Gastroesophageal sphincter (tissue), 4 donors: ENCODE measurements at regions not wholly inside any gene's neighbourhood (a gene's known extent, or its start where the extent isn't known, plus 50 kb on each side); places are given as distances from the start of the nearest gene placed in this dataset.
"Not testable (repeated sequence)": the region's sequence is repeated elsewhere in the genome, so short reads cannot be mapped to it uniquely, and the experiment has no call there.

Experiments
- ATAC-seq: fragments of 150-250 bp; one replicate; pipeline ENCODE4 v1.9.1; 2016; ENCODE audit warnings: mild to moderate bottlenecking, moderate library complexity
- H3K27ac ChIP-seq, 4 donors: fragments of 200-600 bp; sonication (generic) in 3 of 4; 1 replicate in 3 of 4; 2 replicates in 1 of 4; pipeline ENCODE4 v1.5.1; 2016 to 2019
- H3K27me3 ChIP-seq: fragments of 200-600 bp; sonication (generic); one replicate; pipeline ENCODE4 v1.5.1; 2019
- H3K36me3 ChIP-seq, 2 donors: fragments of 200-600 bp; sonication (generic); one replicate each; pipeline ENCODE4 v1.5.1; 2019; ENCODE audit warnings: control low read depth in 1 of 2
- H3K4me1 ChIP-seq, 3 donors: fragments of 200-600 bp; sonication (generic); 1 replicate in 2 of 3; 2 replicates in 1 of 3; pipeline ENCODE4 v1.5.1; 2016 to 2019; ENCODE audit warnings: control low read depth in 2 of 3
- H3K4me3 ChIP-seq, 2 donors: fragments of 200-600 bp; sonication (generic); one replicate each; pipeline ENCODE4 v1.5.1; 2019; ENCODE audit warnings: mild to moderate bottlenecking in 1 of 2, moderate library complexity in 1 of 2
- H3K9me3 ChIP-seq, 3 donors: fragments of 200-600 bp; sonication (generic); one replicate each; pipeline ENCODE4 v1.5.1; 2017 to 2019; ENCODE audit warnings: control low read depth in 2 of 3
- EP300 ChIP-seq: sonication (generic); formaldehyde crosslinking; IDR thresholded peaks from one replicate; pipeline ENCODE4 v1.6.1; 2017; ENCODE audit warnings: antibody characterized with exemption, mild to moderate bottlenecking
- POLR2A ChIP-seq, 2 donors: fragments of 450-650 bp; IDR thresholded peaks; one replicate each; pipeline ENCODE4 v1.6.1; 2017; ENCODE audit warnings: antibody characterized with exemption in 2 of 2, mild to moderate bottlenecking in 2 of 2, moderate library complexity in 1 of 2
- POLR2AphosphoS5 ChIP-seq: sonication (generic); formaldehyde crosslinking; IDR thresholded peaks from one replicate; pipeline ENCODE4 v1.6.1; 2017; ENCODE audit warnings: antibody characterized with exemption
- WGBS, 2 donors: methylation state at CpG; one replicate each; pipeline ENCODE4 v1.1.5; 2018; ENCODE audit warnings: low coverage in 1 of 2; 5-methylcytosine and 5-hydroxymethylcytosine counted together
- TF ChIP-seq, protein P1 (sequence below), 4 experiments: fragments of 200-600 bp in 2 of 4; fragments of 450-650 bp in 2 of 4; sonication (generic) in 1 of 4; IDR thresholded peaks; one replicate each; pipeline ENCODE4 v1.5.1; 2017 to 2019; ENCODE audit warnings: antibody characterized with exemption in 4 of 4, mild to moderate bottlenecking in 2 of 4, moderate library complexity in 2 of 4

DNA sequence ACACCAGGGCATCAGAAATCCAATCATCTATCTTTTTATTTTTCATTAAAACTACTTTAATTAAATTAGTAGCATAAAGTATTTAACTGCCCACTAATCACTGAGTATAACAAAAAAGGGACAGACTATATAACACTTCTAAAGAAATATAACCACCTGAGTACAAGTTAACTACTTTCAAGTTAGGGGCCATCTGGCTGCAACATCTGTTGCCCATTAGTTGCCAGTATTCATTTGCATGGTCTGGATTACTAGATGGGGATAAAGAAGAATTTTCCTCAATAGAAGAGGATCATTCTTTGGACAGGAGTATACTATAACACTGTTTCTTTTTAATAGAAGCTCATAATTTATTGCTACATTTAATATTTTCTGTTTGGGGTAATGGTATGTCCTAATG lies 446.4 kb downstream of the AMY1C start:
- Histone ChIP-seq H3K27me3 (no peaks in the 10 kb centered on the region), H3K9me3 (peaks cover 0 to 11% (median 0%) of the 10 kb centered on the region in 3 donors), H3K4me1 (no peaks in the 10 kb centered on the region), H3K27ac (no peak overlapping the region), H3K36me3 (no peaks in the 10 kb centered on the region), H3K4me3 (no peak overlapping the region)
- TF ChIP-seq, protein P1, sequence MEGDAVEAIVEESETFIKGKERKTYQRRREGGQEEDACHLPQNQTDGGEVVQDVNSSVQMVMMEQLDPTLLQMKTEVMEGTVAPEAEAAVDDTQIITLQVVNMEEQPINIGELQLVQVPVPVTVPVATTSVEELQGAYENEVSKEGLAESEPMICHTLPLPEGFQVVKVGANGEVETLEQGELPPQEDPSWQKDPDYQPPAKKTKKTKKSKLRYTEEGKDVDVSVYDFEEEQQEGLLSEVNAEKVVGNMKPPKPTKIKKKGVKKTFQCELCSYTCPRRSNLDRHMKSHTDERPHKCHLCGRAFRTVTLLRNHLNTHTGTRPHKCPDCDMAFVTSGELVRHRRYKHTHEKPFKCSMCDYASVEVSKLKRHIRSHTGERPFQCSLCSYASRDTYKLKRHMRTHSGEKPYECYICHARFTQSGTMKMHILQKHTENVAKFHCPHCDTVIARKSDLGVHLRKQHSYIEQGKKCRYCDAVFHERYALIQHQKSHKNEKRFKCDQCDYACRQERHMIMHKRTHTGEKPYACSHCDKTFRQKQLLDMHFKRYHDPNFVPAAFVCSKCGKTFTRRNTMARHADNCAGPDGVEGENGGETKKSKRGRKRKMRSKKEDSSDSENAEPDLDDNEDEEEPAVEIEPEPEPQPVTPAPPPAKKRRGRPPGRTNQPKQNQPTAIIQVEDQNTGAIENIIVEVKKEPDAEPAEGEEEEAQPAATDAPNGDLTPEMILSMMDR (IDR thresholded peaks at IDR 0.05) = no peak
- TF ChIP-seq EP300 = no peak
- TF ChIP-seq POLR2AphosphoS5 = no peak
- no peak for TF ChIP-seq POLR2A (IDR thresholded peaks at IDR 0.05)
- no peak for ATAC-seq

DNA sequence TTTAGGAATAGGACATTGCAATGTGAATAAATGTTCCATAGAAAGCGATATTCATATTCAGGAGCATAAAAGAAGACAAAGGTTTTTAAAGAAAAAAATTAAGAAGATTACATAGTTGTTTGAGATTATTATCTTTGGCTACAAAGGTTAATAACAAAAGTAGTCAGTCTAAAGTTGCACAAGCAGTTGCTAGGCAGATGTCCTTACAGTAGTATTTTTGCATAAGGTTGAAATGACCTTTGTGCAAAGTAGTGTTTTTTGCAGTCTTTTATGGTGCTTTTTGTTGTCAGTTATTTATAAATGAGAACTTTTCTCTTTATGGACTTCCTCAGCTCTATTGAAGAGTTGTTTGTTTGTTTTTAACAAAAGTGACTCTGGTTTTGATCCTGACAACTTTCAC lies 447.8 kb downstream of the AMY1C start:
- TF ChIP-seq POLR2AphosphoS5 = no peak
- TF ChIP-seq, protein P1 (IDR thresholded peaks at IDR 0.05) = no peak
- no peak for TF ChIP-seq EP300
- no peak for TF ChIP-seq POLR2A (IDR thresholded peaks at IDR 0.05)
- Histone ChIP-seq H3K36me3 (no peaks in the 10 kb centered on the region), H3K9me3 (peaks cover 0 to 11% (median 0%) of the 10 kb centered on the region in 3 donors), H3K4me3 (no peak overlapping the region), H3K27me3 (no peaks in the 10 kb centered on the region), H3K27ac (no peak overlapping the region), H3K4me1 (no peaks in the 10 kb centered on the region)
- no peak for ATAC-seq
- 86 to 90% methylated on average over 1 of the region's 1 CpG for WGBS, 2 donors

DNA sequence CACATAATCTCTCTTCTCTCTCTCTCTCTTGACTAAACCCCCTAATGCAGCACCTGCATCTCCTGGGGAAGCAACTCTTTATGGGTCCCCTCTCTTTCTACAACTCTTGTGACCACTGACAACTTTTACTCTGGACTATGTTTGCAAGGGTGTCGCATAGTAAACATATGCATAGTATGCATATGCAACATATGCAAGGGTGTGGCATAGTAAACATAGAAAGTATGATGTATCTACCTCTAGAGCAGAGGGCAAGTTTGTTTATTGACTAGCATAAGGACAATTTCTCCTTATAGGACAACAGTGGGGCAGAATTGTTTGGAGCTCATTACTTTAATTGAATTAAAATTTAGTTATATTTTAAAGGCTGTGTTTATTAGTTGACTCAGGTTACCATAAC lies 462.5 kb downstream of the AMY1C start:
- Histone ChIP-seq H3K4me3 (no peak overlapping the region), H3K27me3 (no peaks in the 10 kb centered on the region), H3K27ac (no peak overlapping the region), H3K4me1 (no peaks in the 10 kb centered on the region), H3K36me3 (no peaks in the 10 kb centered on the region), H3K9me3 (peaks cover 0 to 8% (median 0%) of the 10 kb centered on the region in 3 donors)
- ATAC-seq = no peak
- WGBS, 2 donors = 82 to 91% methylated on average over 1 of the region's 1 CpG
- no peak for TF ChIP-seq POLR2AphosphoS5
- TF ChIP-seq, protein P1 (IDR thresholded peaks at IDR 0.05) = no peak
- TF ChIP-seq EP300 = no peak
- TF ChIP-seq POLR2A (IDR thresholded peaks at IDR 0.05) = no peak

DNA sequence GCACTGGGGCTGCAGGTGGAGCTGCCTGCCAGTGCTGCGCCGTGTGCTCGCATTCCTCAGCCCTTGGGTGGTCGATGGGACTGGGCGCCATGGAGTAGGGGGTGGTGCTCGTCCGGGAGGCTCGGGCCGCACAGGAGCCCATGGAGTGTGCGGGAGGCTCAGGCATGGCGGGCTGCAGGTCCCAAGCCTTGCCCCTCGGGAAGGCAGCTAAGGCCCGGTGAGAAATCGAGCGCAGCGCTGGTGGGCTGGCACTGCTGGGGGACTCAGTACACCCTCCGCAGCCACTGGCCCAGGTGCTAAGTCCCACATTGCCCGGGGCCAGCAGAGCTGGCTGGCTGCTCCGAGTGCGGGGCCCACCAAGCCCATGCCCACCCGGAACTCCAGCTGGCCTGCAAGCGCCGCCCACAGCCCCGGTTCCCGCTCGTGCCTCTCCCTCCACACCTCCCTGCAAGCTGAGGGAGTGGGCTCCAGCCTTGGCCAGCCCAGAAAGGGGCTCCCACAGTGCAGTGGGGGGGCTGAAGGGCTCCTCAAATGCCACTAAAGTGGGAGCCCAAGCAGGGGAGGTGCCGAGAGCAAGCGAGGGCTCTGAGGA lies 467.8 kb downstream of the AMY1C start:
- not testable (repeated sequence) for H3K36me3 ChIP-seq, H3K27ac ChIP-seq, H3K27me3 ChIP-seq, H3K4me1 ChIP-seq, H3K4me3 ChIP-seq, ATAC-seq
- WGBS, 2 donors = no CpG with 5 or more reads among the region's 28 CpGs
- H3K9me3 ChIP-seq = peaks cover 0 to 17% (median 0%) of the 10 kb centered on the region in 3 donors

DNA sequence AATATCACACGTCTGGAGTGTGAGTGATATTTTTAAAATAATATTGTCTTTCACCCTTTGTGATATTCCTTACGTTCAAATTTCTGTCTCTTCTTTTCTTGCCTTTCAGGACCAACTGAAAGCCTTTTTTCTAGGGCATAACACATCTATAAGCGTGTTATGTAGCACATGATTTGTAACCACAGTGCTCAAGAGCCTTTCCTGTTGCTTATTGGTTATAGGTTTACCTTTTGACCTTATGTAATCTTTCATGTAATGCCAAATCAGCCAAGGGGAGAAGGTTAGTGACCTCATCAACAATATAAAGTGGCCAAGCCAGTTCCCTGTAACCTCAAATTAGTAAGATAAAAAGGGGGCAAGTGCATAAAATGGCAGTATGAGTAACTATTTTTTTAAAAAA lies 480.2 kb downstream of the AMY1C start:
- no peak for ATAC-seq
- H3K36me3 ChIP-seq = no peaks in the 10 kb centered on the region
- no peak overlapping the region for H3K27ac ChIP-seq
- no peaks in the 10 kb centered on the region for H3K4me1 ChIP-seq
- no peak overlapping the region for H3K4me3 ChIP-seq
- no peaks in the 10 kb centered on the region for H3K27me3 ChIP-seq
- TF ChIP-seq EP300 (no peak), POLR2AphosphoS5 (no peak), POLR2A (IDR thresholded peaks at IDR 0.05) (no peak)
- TF ChIP-seq, protein P1 (IDR thresholded peaks at IDR 0.05) = no peak
- WGBS, 2 donors = 18 to 71% methylated on average over 2 to 3 of the region's 3 CpGs
- H3K9me3 ChIP-seq = no peaks in the 10 kb centered on the region
